ENCODE measurements at regions not wholly inside any gene's neighbourhood (a gene's known extent, or its start where the extent isn't known, plus 50 kb on each side); places are given as distances from the start of the nearest gene placed in this dataset.

DNA sequence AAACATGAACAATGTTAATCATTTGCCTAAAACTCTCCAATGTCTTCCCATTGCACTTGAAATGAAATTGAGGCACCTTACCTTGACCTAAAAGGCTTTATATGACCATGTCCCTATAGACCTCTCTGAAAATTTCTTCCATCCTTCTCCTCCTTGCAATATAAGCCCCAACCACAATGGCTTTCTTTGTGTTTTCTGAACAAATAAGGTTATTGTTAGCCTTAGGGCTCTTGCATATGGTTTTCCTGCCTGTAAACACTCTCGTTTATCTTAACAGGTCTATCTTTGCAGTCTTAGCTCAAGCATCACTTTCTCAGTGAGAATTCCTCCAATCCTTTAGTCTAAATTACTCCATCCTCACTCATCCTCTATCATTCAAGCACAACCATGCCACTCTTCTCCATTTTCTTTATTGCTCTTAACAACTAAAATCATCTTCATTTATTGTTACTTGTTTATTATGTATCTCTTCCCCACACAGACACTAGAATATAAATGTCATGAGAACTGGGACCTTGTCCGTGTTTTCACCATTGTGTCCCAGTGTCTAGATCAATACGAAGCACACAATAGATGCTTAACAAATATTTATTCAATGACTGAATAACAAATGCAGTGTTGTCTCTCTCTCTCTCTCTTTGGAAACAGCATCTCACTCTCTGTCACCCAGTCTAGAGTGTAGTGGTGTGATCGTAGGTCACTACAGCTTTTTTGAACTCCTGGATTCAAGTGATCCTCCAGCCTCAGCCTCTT, 129.3 kb downstream of the RDH14 start:
- Histone ChIP-seq H3K23ac (ENCODE audit: insufficient read length) (no peak overlapping the region), H2BK15ac (ENCODE audit: low read length) (no peak overlapping the region), H4K91ac (replicated peaks; ENCODE audit: insufficient read length, low read length) (no peak overlapping the region), H2BK12ac (ENCODE audit: low read depth, low read length) (no peak overlapping the region), H3K56ac (replicated peaks; ENCODE audit: insufficient read length, low read depth, low read length) (no peak overlapping the region), H3K27me3 (replicated peaks in 1 of 4; ENCODE audit: control insufficient read depth in 3 of 4, extremely low read depth in 1 of 4, insufficient read depth in 3 of 4, low read length in 3 of 4) (no peaks in the 10 kb centered on the region), H3K79me2 (ENCODE audit: control insufficient read depth in 1 of 2, insufficient read depth in 2 of 2, low read length in 2 of 2) (no peaks in the 10 kb centered on the region), H2AK5ac (ENCODE audit: low read depth, low read length) (no peak overlapping the region), H2BK120ac (replicated peaks; ENCODE audit: low read depth, low read length) (no peak overlapping the region), H3K36me3 (ENCODE audit: control insufficient read depth in 2 of 4, insufficient read depth in 4 of 4, low read length in 3 of 4) (no peaks in the 10 kb centered on the region), H3K18ac (ENCODE audit: extremely low read depth, low read length) (no peak overlapping the region), H2BK20ac (ENCODE audit: low read length) (no peak overlapping the region), H3K4me1 (replicated peaks in 1 of 4; ENCODE audit: control insufficient read depth in 3 of 4, insufficient read depth in 4 of 4, low read length in 3 of 4) (no peaks in the 10 kb centered on the region), H4K8ac (ENCODE audit: extremely low read depth, insufficient read depth, low read length) (no peak overlapping the region), H2AFZ (ENCODE audit: low read length) (no peak overlapping the region), H3K14ac (ENCODE audit: insufficient read length) (no peak overlapping the region), H4K5ac (ENCODE audit: insufficient read length, low read depth, low read length) (no peak overlapping the region), H3K9me3 (ENCODE audit: insufficient read depth in 2 of 2, low read depth in 1 of 2, low read length in 1 of 2) (no peaks in the 10 kb centered on the region), H3K4me3 (ENCODE audit: extremely low read depth in 1 of 4, insufficient read depth in 2 of 4, low read depth in 3 of 4, low read length in 4 of 4) (no peak overlapping the region), H4K20me1 (replicated peaks in 1 of 2; ENCODE audit: control insufficient read depth in 1 of 2, insufficient read depth in 2 of 2, low read length in 2 of 2) (no peaks in the 10 kb centered on the region), H3K79me1 (ENCODE audit: low read depth, low read length) (no peaks in the 10 kb centered on the region), H3K4me2 (ENCODE audit: insufficient read depth in 1 of 2, low read depth in 2 of 2, low read length in 2 of 2) (no peak overlapping the region), H3K4ac (replicated peaks; ENCODE audit: insufficient read length, low read depth, low read length) (no peak overlapping the region), H2BK5ac (ENCODE audit: low read depth, low read length) (no peak overlapping the region), H3K23me2 (ENCODE audit: low read depth, low read length) (no peaks in the 10 kb centered on the region), H3K27ac (ENCODE audit: low read depth, low read length) (no peak overlapping the region), H3K9ac (replicated peaks in 1 of 4; ENCODE audit: extremely low read depth in 1 of 4, low read depth in 3 of 4, low read length in 3 of 4) (no peak overlapping the region)
- POLR2A ChIA-PET (ENCODE audit: partially characterized antibody), result no interaction called here
- FAIRE-seq (no peak), DNase-seq (ENCODE audit: low read depth in 1 of 2, low spot score in 2 of 2) (no peak)
- CTCF ChIA-PET (ENCODE audit: partially characterized antibody), result interaction anchor here (1.1 to 1.2 kb wide), 2 partner anchors 44 to 89 kb away, joined by 3 to 4 read pairs; no protein-coding TSS in a partner anchor
- WGBS, 2 experiments (ENCODE audit: extremely low coverage in 1 of 2, insufficient coverage in 1 of 2, insufficient read length in 1 of 2, insufficient replicate concordance in 2 of 2, low coverage in 1 of 2, low lambda C conversion rate in 2 of 2, missing lambda C conversion rate in 1 of 2), result 91% methylated on average over 4 of the region's 4 CpGs; no CpG with 5 or more reads in 1 of the 2 experiments
